ENCODE measurements at regions not wholly inside any gene's neighbourhood (a gene's known extent, or its start where the extent isn't known, plus 50 kb on each side); places are given as distances from the start of the nearest gene placed in this dataset.

DNA sequence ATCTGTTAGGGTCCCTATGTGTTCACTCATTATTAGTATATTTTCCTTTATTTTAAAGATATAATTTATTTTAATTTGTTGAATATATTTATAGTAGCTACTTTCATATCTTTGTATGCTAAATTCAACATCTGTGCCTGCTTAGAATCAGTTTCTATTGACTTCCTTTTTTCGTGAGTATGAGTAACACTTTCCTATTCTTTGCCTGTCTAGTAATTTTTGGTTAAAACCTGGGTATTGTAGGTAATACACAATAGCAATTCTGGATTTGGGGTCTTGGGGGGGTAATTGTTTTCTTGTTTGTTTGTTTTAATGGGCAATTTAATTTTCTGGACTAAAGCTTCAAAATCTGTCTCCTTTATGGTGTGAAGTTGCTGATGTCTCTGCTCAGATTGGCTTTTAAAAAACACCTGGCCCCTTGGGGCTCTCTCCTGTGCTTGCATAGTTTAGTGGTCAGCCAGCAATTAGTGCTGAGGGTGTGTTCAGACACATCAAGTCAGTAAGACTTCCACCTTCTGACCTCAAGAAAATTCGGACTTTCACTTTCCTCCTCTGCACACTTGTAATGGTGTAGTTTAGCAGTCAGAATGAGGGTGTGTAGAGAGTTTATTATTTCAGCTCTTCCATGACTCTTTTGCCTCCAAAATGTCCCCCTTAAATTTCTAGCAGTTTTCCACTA, 124.4 kb upstream of the MAP1B start:
- Mint-ChIP-seq H3K27me3 (ENCODE audit: insufficient read depth) (no peaks in the 10 kb centered on the region), H3K36me3 (ENCODE audit: low read depth) (no peaks in the 10 kb centered on the region), H3K27ac (no peak overlapping the region), H3K9me3 (peaks cover 10% of the 10 kb centered on the region), H3K4me1 (ENCODE audit: low read depth) (no peaks in the 10 kb centered on the region), H3K4me3 (no peak overlapping the region)
- intact Hi-C loops (cut with micrococcal nuclease): no loop called here
- DNase-seq (ENCODE audit: low spot score): no peak

DNA sequence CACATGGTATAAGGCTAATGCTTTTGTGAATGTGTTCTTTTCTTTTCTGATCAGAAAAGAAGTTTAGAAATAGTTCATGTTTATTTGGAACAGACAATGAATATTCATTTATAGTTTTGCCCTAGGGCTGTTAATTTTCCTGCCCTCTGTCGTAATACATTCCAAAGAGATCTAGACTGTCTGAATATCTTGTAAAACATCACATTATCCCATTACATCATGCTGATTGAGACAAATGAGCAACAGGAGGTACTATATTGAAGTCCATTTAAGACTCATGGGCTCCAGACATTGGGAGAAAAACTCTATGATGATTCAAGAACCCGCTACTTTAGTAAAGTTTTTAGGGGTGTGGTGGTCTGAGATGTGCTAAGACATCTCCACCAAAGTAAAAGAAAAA, 121.2 kb upstream of the MAP1B start:
- Mint-ChIP-seq H3K27me3 (ENCODE audit: insufficient read depth) (no peaks in the 10 kb centered on the region), H3K4me3 (no peak overlapping the region), H3K9me3 (peaks cover 10% of the 10 kb centered on the region), H3K27ac (no peak overlapping the region), H3K4me1 (ENCODE audit: low read depth) (no peaks in the 10 kb centered on the region), H3K36me3 (ENCODE audit: low read depth) (no peaks in the 10 kb centered on the region)
- intact Hi-C loops (cut with micrococcal nuclease): no loop called here
- no peak for DNase-seq (ENCODE audit: low spot score)

DNA sequence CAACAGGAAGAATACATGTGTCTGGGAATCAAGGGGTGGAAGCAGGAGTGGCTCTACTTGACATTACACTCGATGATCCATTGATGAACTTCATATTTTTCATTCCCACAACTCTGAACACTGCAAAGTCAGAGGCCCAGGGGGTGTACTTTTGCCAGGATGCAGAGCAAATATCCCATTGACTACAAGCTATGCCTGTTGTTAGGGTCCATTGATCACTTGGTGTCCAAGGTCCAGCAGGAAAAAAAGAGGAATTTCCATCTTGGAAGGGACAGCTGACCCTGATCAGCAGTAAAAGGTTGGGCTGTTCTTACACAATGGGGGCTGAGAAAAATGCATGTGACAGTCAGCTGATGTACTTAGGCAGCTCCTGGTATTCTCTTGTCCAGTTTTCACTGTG, 118.5 kb upstream of the MAP1B start:
- H3K36me3 Mint-ChIP-seq (ENCODE audit: low read depth): no peaks in the 10 kb centered on the region
- no peak overlapping the region for H3K4me3 Mint-ChIP-seq
- no peak for DNase-seq (ENCODE audit: low spot score)
- H3K27me3 Mint-ChIP-seq (ENCODE audit: insufficient read depth): peaks cover 4% of the 10 kb centered on the region
- H3K4me1 Mint-ChIP-seq (ENCODE audit: low read depth): no peaks in the 10 kb centered on the region
- no peak overlapping the region for H3K27ac Mint-ChIP-seq
- no peaks in the 10 kb centered on the region for H3K9me3 Mint-ChIP-seq
- intact Hi-C loops (cut with micrococcal nuclease): no loop called here

DNA sequence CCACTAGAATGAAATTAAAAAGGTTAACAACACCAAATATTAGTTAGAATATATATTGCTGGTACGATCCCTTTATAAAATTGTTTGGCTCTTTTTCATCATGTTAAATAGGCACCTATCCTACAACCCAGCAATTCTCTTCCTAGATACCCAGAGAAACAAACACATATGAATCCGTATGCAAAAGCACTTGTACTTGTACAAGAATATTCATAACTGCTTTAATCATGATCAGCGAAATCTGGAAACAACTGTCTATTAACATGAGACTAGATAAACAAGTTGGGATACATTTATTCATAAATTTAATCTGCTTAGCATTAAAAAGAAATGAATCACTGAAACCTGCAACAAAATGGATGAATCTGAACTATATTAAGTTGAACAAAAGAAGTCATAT, 113.7 kb upstream of the MAP1B start:
- Mint-ChIP-seq H3K27me3 (ENCODE audit: insufficient read depth) (peaks cover 4% of the 10 kb centered on the region), H3K4me3 (no peak overlapping the region)

DNA sequence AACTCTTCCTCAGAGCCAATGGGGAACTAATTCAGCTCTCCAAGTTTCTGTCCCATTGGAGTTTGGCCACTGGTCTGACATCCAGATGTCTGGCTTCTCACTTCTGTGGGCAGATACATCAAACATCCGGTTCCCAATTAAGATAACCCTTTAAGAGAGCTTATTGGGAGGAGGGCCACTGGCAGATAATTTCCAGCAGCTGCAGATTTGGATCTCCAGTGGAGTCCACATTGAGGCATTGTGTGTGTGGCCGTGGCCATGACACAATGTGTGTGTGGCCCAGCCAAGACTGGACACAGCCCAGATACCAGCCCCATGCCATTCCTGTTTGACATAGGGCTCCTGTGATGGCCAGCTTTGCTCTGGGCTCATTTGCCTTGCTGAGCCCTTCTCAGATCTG, 110.5 kb upstream of the MAP1B start:
- no peak overlapping the region for H3K4me3 Mint-ChIP-seq
- DNase-seq (ENCODE audit: low spot score): no peak
- H3K9me3 Mint-ChIP-seq: no peaks in the 10 kb centered on the region

More for the DNA sequence above, 113.7 kb upstream of the MAP1B start:
- no peak for DNase-seq (ENCODE audit: low spot score)
- Mint-ChIP-seq H3K36me3 (ENCODE audit: low read depth) (no peaks in the 10 kb centered on the region), H3K4me1 (ENCODE audit: low read depth) (no peaks in the 10 kb centered on the region), H3K27ac (no peak overlapping the region), H3K9me3 (no peaks in the 10 kb centered on the region)
- intact Hi-C loops (cut with micrococcal nuclease): no loop called here

DNA sequence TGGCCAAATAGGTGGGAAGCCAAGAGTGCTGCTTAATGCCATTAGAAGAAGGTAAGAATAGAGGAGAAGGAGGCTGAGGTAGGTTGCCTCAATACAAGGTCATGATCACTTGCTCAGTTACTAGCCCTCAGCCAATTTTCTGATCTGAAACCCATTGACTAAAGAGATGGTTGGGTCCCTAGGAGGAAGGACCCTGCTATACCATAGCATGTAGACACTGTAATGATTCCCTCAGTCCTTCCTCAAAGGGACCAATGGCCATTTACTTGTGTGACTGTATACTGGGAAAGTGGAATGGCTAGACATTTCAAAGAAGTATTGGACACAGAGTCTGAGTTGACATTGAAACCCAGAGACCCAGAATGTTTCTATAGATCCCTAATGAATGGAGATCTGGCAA, 108.5 kb upstream of the MAP1B start:
- H3K9me3 Mint-ChIP-seq: no peaks in the 10 kb centered on the region
- intact Hi-C loops (cut with micrococcal nuclease): no loop called here
- H3K27ac Mint-ChIP-seq: no peak overlapping the region
- no peaks in the 10 kb centered on the region for H3K36me3 Mint-ChIP-seq (ENCODE audit: low read depth)
- peaks cover 2% of the 10 kb centered on the region for H3K27me3 Mint-ChIP-seq (ENCODE audit: insufficient read depth)
- H3K4me1 Mint-ChIP-seq (ENCODE audit: low read depth): no peaks in the 10 kb centered on the region
- DNase-seq (ENCODE audit: low spot score): no peak
- H3K4me3 Mint-ChIP-seq: no peak overlapping the region

More for the DNA sequence above, 110.5 kb upstream of the MAP1B start:
- Mint-ChIP-seq H3K36me3 (ENCODE audit: low read depth) (no peaks in the 10 kb centered on the region), H3K27ac (no peak overlapping the region), H3K4me1 (ENCODE audit: low read depth) (no peaks in the 10 kb centered on the region), H3K27me3 (ENCODE audit: insufficient read depth) (peaks cover 5% of the 10 kb centered on the region)
- intact Hi-C loops (cut with micrococcal nuclease): no loop called here

DNA sequence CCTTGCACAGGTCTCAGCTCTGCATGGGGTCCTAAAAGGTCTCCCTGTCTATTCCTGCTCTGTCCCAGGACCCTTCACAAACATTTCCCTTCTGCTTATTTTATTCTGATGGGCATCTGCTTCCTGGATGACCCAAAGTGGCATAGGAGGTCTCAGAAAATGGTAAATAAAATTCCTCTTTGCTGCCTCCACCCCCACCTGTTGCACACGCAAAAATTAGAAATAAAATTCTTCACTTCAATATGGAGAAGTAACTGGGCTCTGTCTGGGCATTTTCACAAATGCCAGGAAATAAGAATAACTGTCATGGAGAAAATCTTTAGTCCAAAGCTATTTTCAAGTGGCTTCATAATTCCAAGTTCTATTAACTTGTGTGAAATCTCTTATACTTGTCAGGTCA, 106.6 kb upstream of the MAP1B start:
- Mint-ChIP-seq H3K9me3 (no peaks in the 10 kb centered on the region), H3K4me3 (no peak overlapping the region), H3K36me3 (ENCODE audit: low read depth) (no peaks in the 10 kb centered on the region), H3K27ac (no peak overlapping the region), H3K27me3 (ENCODE audit: insufficient read depth) (peaks cover 4% of the 10 kb centered on the region), H3K4me1 (ENCODE audit: low read depth) (no peaks in the 10 kb centered on the region)
- DNase-seq (ENCODE audit: low spot score): no peak
- intact Hi-C loops (cut with micrococcal nuclease): no loop called here

DNA sequence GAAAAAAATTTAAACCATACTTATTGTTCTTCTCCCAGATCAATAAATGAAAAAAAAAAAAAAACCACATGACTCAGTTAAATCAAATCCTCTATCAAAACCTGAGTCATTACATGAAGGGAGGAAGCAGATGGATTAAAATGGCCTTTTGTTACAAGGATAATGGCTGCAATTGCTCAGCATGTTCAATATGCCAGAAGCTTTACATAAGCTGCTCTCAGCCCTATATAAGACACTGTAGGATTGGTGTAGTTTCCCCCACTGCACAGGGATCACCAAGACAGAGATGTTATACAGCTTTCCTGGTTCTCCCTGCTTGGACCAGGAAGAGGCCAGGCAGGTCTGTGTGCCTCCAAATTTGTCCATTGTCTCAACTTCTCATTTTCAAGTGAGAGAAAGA, 101.6 kb upstream of the MAP1B start:
- DNase-seq (ENCODE audit: low spot score): no peak
- Mint-ChIP-seq H3K27me3 (ENCODE audit: insufficient read depth) (peaks cover 3% of the 10 kb centered on the region), H3K9me3 (no peaks in the 10 kb centered on the region), H3K27ac (no peak overlapping the region), H3K4me3 (no peak overlapping the region), H3K36me3 (ENCODE audit: low read depth) (no peaks in the 10 kb centered on the region), H3K4me1 (ENCODE audit: low read depth) (no peaks in the 10 kb centered on the region)
- intact Hi-C loops (cut with micrococcal nuclease): no loop called here

DNA sequence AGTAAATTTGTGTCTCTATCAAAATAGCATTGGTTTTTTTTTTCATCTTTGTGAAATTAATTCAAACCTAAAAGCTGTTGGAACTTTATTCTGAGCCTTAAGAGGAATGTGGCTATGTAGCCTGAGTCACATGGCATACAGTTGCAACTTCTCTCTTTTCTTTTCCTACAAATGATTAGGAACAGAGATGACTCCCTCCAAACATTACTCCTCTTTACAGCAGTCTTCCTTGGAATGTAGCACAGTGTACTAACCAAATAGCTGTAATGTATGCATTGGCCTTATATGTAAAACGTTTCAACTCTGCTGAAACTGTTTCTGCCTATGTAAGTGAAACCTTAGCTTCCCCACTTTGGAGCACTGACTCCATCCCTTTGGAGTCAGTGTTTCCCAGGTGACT, 100.9 kb upstream of the MAP1B start:
- H3K27ac Mint-ChIP-seq: no peak overlapping the region
- H3K9me3 Mint-ChIP-seq: no peaks in the 10 kb centered on the region
- no peaks in the 10 kb centered on the region for H3K4me1 Mint-ChIP-seq (ENCODE audit: low read depth)
- H3K27me3 Mint-ChIP-seq (ENCODE audit: insufficient read depth): peaks cover 6% of the 10 kb centered on the region
- intact Hi-C loops (cut with micrococcal nuclease): no loop called here
- H3K36me3 Mint-ChIP-seq (ENCODE audit: low read depth): no peaks in the 10 kb centered on the region
- no peak for DNase-seq (ENCODE audit: low spot score)
- no peak overlapping the region for H3K4me3 Mint-ChIP-seq

DNA sequence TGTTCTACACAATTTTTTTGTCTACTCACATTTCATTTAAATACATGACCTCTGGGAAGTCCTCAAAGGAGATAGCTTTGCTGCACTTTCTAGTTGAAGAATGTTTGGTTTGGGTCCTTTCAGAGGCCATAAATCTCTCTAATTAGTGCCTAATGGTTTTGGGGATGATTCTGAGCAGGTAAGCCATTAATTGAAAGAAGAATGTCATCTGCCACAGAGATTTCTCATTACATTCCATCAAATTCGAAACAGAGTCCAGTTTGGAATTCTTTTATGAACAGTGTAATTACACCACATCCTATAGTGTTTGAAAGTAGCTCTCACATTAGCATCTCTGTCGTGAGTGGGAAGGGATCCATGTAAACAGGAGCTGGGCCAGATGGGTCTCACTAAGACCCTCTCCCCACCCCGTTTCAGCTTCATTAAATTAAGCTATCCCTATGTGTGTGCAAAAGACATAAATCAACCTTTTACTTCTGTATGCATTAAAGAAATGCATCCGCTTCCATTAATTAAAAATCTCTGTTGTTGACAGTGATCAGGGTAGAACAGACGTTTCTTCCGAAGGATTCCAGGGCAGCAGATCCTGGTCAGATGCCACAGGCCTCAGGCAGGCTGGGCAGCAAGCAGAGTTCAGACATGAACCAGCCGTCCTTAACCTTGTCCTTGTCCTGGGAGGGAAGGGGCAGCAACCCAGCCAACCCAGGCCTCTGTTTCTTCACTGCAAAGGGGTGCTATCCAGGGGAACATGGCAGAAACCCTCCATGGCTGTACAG, 99.8 kb upstream of the MAP1B start:
- H3K4me3 Mint-ChIP-seq: no peak overlapping the region
- DNase-seq (ENCODE audit: low spot score): no peak
- no peaks in the 10 kb centered on the region for H3K4me1 Mint-ChIP-seq (ENCODE audit: low read depth)
- no peak overlapping the region for H3K27ac Mint-ChIP-seq
- H3K27me3 Mint-ChIP-seq (ENCODE audit: insufficient read depth): peaks cover 7% of the 10 kb centered on the region
- no peaks in the 10 kb centered on the region for H3K36me3 Mint-ChIP-seq (ENCODE audit: low read depth)
- no peaks in the 10 kb centered on the region for H3K9me3 Mint-ChIP-seq
- intact Hi-C loops (cut with micrococcal nuclease): no loop called here

DNA sequence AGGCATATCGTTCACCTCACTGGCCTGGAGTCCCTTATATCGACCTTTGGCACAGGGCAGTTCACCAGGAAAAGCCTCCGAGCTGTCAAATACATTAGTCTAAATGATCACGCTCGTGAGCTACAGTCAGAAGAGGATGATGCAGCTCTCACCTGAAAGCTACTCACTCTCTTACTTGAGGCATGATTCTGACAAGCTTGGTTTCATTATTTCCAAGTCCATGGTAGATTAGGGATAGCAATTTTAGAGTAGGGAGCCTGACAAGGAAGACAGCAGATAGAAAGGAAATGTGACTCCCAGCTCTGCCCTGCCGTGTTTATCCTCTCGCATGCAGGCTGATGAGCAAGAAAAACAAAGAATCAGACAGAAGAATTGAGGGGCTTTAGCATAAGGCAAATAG, 98.0 kb upstream of the MAP1B start:
- no peaks in the 10 kb centered on the region for H3K4me1 Mint-ChIP-seq (ENCODE audit: low read depth)
- no peak overlapping the region for H3K27ac Mint-ChIP-seq
- H3K27me3 Mint-ChIP-seq (ENCODE audit: insufficient read depth): peaks cover 7% of the 10 kb centered on the region
- intact Hi-C loops (cut with micrococcal nuclease): no loop called here
- H3K36me3 Mint-ChIP-seq (ENCODE audit: low read depth): no peaks in the 10 kb centered on the region
- DNase-seq (ENCODE audit: low spot score): no peak
- no peaks in the 10 kb centered on the region for H3K9me3 Mint-ChIP-seq
- H3K4me3 Mint-ChIP-seq: no peak overlapping the region

DNA sequence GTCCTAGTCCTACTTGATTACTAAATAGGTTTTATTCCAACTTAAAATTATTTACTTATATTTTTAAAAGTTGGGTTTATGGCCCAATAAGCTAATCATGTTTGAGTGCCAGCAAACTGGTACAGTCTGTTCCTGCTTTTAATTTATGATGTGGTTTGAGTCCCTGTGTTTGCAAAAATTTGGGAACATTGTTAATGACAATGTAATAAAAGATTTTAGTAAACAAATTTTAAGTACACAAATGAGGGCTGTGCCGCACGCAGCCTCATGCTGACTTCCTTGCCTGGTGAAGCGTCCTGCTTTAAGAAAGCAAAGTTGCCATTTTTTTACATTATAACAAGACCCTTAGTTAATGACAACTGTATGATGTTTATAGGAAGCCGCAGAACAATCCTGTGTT, 96.8 kb upstream of the MAP1B start:
- no peak for DNase-seq (ENCODE audit: low spot score)
- H3K4me1 Mint-ChIP-seq (ENCODE audit: low read depth): no peaks in the 10 kb centered on the region
- intact Hi-C loops (cut with micrococcal nuclease): no loop called here
- no peak overlapping the region for H3K4me3 Mint-ChIP-seq
- no peaks in the 10 kb centered on the region for H3K36me3 Mint-ChIP-seq (ENCODE audit: low read depth)
- H3K27ac Mint-ChIP-seq: no peak overlapping the region
- H3K9me3 Mint-ChIP-seq: no peaks in the 10 kb centered on the region
- H3K27me3 Mint-ChIP-seq (ENCODE audit: insufficient read depth): peaks cover 4% of the 10 kb centered on the region

DNA sequence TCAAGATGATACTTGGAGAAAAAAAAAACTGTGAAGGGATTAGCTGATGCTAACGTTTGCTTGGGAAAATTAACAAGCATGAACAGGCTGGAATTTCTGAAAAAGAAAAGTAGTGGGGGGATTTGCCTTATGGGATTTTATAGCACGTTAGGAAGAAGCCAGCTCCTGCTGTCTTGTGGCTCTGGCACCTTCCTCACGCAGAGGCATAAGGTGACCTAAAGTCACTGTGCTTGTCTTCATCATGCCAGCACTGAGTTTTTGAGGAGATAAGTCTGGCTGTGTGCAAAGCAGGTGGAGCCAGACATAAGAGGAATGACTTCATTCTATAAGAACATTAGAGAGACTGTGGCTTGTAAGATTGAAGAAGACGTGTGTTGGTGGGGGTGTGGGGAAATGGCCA, 94.4 kb upstream of the MAP1B start:
- Mint-ChIP-seq H3K4me3 (no peak overlapping the region), H3K4me1 (ENCODE audit: low read depth) (no peaks in the 10 kb centered on the region), H3K36me3 (ENCODE audit: low read depth) (no peaks in the 10 kb centered on the region), H3K9me3 (no peaks in the 10 kb centered on the region), H3K27me3 (ENCODE audit: insufficient read depth) (peaks cover 7% of the 10 kb centered on the region), H3K27ac (no peak overlapping the region)
- DNase-seq (ENCODE audit: low spot score): no peak
- intact Hi-C loops (cut with micrococcal nuclease): no loop called here
